GM23248 (cell line): ENCODE measurements at regions not wholly inside any gene's neighbourhood (a gene's known extent, or its start where the extent isn't known, plus 50 kb on each side); places are given as distances from the start of the nearest gene placed in this dataset.
A peak's percentile ranks its signal among the peaks of the same experiment; 100 is the strongest.

Source experiments
- DNase-seq: peaks from one replicate; pipeline ENCODE4 v3.0.0-alpha.2; 2015
- H2AFZ ChIP-seq: fragments of 200-600 bp; sonication (generic); 2 replicates; pipeline ENCODE4 v1.6.1; 2016; ENCODE audit warnings: antibody characterized with exemption
- H3F3A ChIP-seq: fragments of 200-600 bp; sonication (generic); 2 replicates; pipeline ENCODE4 v1.6.1; 2016; ENCODE audit warnings: mild to moderate bottlenecking, antibody characterized with exemption, mixed run types; ENCODE audit not compliant: insufficient read depth
- H3K27ac ChIP-seq: fragments of 200-600 bp; sonication (generic); 2 replicates; pipeline ENCODE4 v1.5.1; 2016; ENCODE audit warnings: mild to moderate bottlenecking
- H3K27me3 ChIP-seq: fragments of 200-600 bp; sonication (generic); replicated peaks from 2 replicates; pipeline ENCODE4 v1.6.1; 2016; ENCODE audit warnings: mild to moderate bottlenecking; ENCODE audit not compliant: insufficient read depth
- H3K36me3 ChIP-seq: fragments of 200-600 bp; sonication (generic); 2 replicates; pipeline ENCODE4 v1.6.1; 2016; ENCODE audit warnings: low read depth, mild to moderate bottlenecking
- H3K4me1 ChIP-seq: fragments of 200-600 bp; sonication (generic); 2 replicates; pipeline ENCODE4 v1.6.1; 2016; ENCODE audit warnings: mild to moderate bottlenecking; ENCODE audit not compliant: insufficient read depth
- H3K4me2 ChIP-seq: fragments of 200-600 bp; sonication (generic); one replicate; pipeline ENCODE4 v1.6.1; 2016; ENCODE audit warnings: mild to moderate bottlenecking; ENCODE audit not compliant: unreplicated experiment
- H3K4me3 ChIP-seq: fragments of 200-600 bp; sonication (generic); 2 replicates; pipeline ENCODE4 v1.5.1; 2016; ENCODE audit warnings: mild to moderate bottlenecking
- H3K79me2 ChIP-seq: fragments of 200-600 bp; sonication (generic); 2 replicates; pipeline ENCODE4 v1.6.1; 2016; ENCODE audit warnings: mild to moderate bottlenecking; ENCODE audit not compliant: insufficient read depth
- H3K9ac ChIP-seq: fragments of 200-600 bp; sonication (generic); 2 replicates; pipeline ENCODE4 v1.6.1; 2016; ENCODE audit warnings: mild to moderate bottlenecking
- H3K9me2 ChIP-seq: fragments of 200-600 bp; sonication (generic); 2 replicates; pipeline ENCODE4 v1.6.1; 2016; ENCODE audit warnings: mixed run types, mild to moderate bottlenecking, moderate library complexity; ENCODE audit not compliant: insufficient read depth
- H3K9me3 ChIP-seq: fragments of 200-600 bp; sonication (generic); one replicate; pipeline ENCODE4 v1.6.1; 2017; ENCODE audit warnings: low read depth
- H4K20me1 ChIP-seq: fragments of 200-600 bp; sonication (generic); 2 replicates; pipeline ENCODE4 v1.6.0; 2016; ENCODE audit not compliant: insufficient read depth
- EZH2 ChIP-seq: fragments of 200-600 bp; sonication (generic); IDR thresholded peaks from 2 replicates; pipeline ENCODE4 v1.6.1; 2018; ENCODE audit warnings: antibody characterized with exemption, mild to moderate bottlenecking; ENCODE audit not compliant: insufficient read depth, poor library complexity, severe bottlenecking
- EZH2phosphoT487 ChIP-seq: fragments of 200-600 bp; sonication (generic); IDR thresholded peaks from 2 replicates; pipeline ENCODE4 v1.6.1; 2018; ENCODE audit warnings: antibody characterized with exemption, moderate library complexity, mild to moderate bottlenecking, low read depth; ENCODE audit not compliant: insufficient read depth
- WGBS, 2 experiments: methylation state at CpG; one replicate each; pipeline ENCODE4 v1.1.6; 2015 to 2017; ENCODE audit warnings: low lambda C conversion rate in 2 of 2, low coverage in 1 of 2; ENCODE audit errors: missing lambda C conversion rate in 2 of 2; 5-methylcytosine and 5-hydroxymethylcytosine counted together
- in situ Hi-C: fragments of 300-500 bp; cut with MboI; formaldehyde crosslinking; loops from 2 replicates; pipeline ENCODE4 v1.15.0; 2020

GRCh38 chr2:195601361-195601760 is 55.7 kb upstream of the SLC39A10 start:
- Histone ChIP-seq H3F3A (peaks cover 11% of the 10 kb centered on the region; the same call in 1 of the 2 replicates), H3K27ac (peak overlapping the region; percentile 52), H3K4me1 (peaks cover 16% of the 10 kb centered on the region), H4K20me1 (no peaks in the 10 kb centered on the region), H3K36me3 (no peaks in the 10 kb centered on the region), H2AFZ (peak overlapping the region; percentile 98), H3K79me2 (no peaks in the 10 kb centered on the region), H3K27me3 (no peaks in the 10 kb centered on the region), H3K9me3 (no peaks in the 10 kb centered on the region), H3K9ac (peak overlapping the region; percentile 37), H3K4me3 (no peak overlapping the region), H3K4me2 (peak overlapping the region; percentile 62), H3K9me2 (no peaks in the 10 kb centered on the region)
- TF ChIP-seq EZH2phosphoT487 (no peak), EZH2 (no peak)
- in situ Hi-C loops: no loop called here
- 28 to 30% methylated on average over 6 of the region's 6 CpGs for WGBS, 2 experiments
- peak; percentile 45 for DNase-seq

- Histone ChIP-seq H3K4me2 (peak overlapping the region; percentile 62), H3K4me3 (no peak overlapping the region), H3K9ac (peak overlapping the region; percentile 37), H3K9me3 (no peaks in the 10 kb centered on the region), H3K27ac (peak overlapping the region; percentile 52), H3F3A (peaks cover 11% of the 10 kb centered on the region; the same call in 1 of the 2 replicates), H2AFZ (peak overlapping the region; percentile 98), H3K36me3 (no peaks in the 10 kb centered on the region), H3K79me2 (no peaks in the 10 kb centered on the region), H3K9me2 (no peaks in the 10 kb centered on the region), H3K4me1 (peaks cover 16% of the 10 kb centered on the region), H3K27me3 (no peaks in the 10 kb centered on the region), H4K20me1 (no peaks in the 10 kb centered on the region)
- in situ Hi-C loops: no loop called here
- DNase-seq: no peak
- TF ChIP-seq EZH2: no peak
- TF ChIP-seq EZH2phosphoT487: no peak
Measured at GRCh38 chr2:195600778-195601177, 56.2 kb upstream of the SLC39A10 start.

GRCh38 chr2:195596840-195597239 is 60.2 kb upstream of the SLC39A10 start:
- WGBS, 2 experiments: 98 to 100% methylated on average over 3 of the region's 3 CpGs
- no peaks in the 10 kb centered on the region for H3K9me2 ChIP-seq
- no peaks in the 10 kb centered on the region for H3K36me3 ChIP-seq
- H3K9me3 ChIP-seq: no peaks in the 10 kb centered on the region
- H3K27ac ChIP-seq: no peak overlapping the region
- 0 out of 2 replicates have a peak overlapping the region, but pooled peaks have one; percentile 7 for H2AFZ ChIP-seq
- H3F3A ChIP-seq: peaks cover 11% of the 10 kb centered on the region; the same call in 1 of the 2 replicates
- DNase-seq: peak; percentile 23
- H4K20me1 ChIP-seq: no peaks in the 10 kb centered on the region
- no peak overlapping the region for H3K4me3 ChIP-seq
- no peak overlapping the region for H3K9ac ChIP-seq
- in situ Hi-C loops: no loop called here
- H3K27me3 ChIP-seq: no peaks in the 10 kb centered on the region
- H3K79me2 ChIP-seq: no peaks in the 10 kb centered on the region
- TF ChIP-seq EZH2phosphoT487 (no peak), EZH2 (no peak)
- no peak overlapping the region for H3K4me2 ChIP-seq
- H3K4me1 ChIP-seq: peaks cover 16% of the 10 kb centered on the region

- TF ChIP-seq EZH2 (no peak), EZH2phosphoT487 (no peak)
- Histone ChIP-seq H3K4me2 (no peak overlapping the region), H3K4me1 (peaks cover 8% of the 10 kb centered on the region), H3K9me2 (no peaks in the 10 kb centered on the region), H3F3A (peaks cover 6% of the 10 kb centered on the region; the same call in 1 of the 2 replicates), H3K9me3 (no peaks in the 10 kb centered on the region), H3K36me3 (no peaks in the 10 kb centered on the region), H3K9ac (no peak overlapping the region), H3K79me2 (no peaks in the 10 kb centered on the region), H2AFZ (no peak overlapping the region), H3K27ac (no peak overlapping the region), H4K20me1 (no peaks in the 10 kb centered on the region), H3K4me3 (no peak overlapping the region), H3K27me3 (no peaks in the 10 kb centered on the region)
- no peak for DNase-seq
- in situ Hi-C loops: no loop called here
- 86 to 88% methylated on average over 6 of the region's 6 CpGs for WGBS, 2 experiments
Measured at GRCh38 chr2:195595825-195596224, 61.2 kb upstream of the SLC39A10 start.
